HepG2 (cell line): ENCODE measurements at regions not wholly inside any gene's neighbourhood (a gene's known extent, or its start where the extent isn't known, plus 50 kb on each side); places are given as distances from the start of the nearest gene placed in this dataset.
"Not testable (repeated sequence)": the region's sequence is repeated elsewhere in the genome, so short reads cannot be mapped to it uniquely, and the experiment has no call there.

Source experiments
- ATAC-seq: fragments of 200-7000 bp; cut with Tn5 transposase; 3 replicates; pipeline ENCODE4 v1.9.1; 2020; ENCODE audit warnings: mild to moderate bottlenecking, moderate library complexity
- BruUV-seq: library from RNA; stranded (reverse); fragments of 400-500 nt; replicated peaks from 2 replicates; lab custom pipeline; 2021; lab: Mats Ljungman, UMichigan
- CTCF ChIA-PET: fragments of 300-600 bp; formaldehyde crosslinking; extraction: SDS; loops from one replicate; lab custom pipeline; 2021; ENCODE audit warnings: low total read pairs, inconsistent platforms, low intra/inter-chr PET ratio; lab: Yijun Ruan, JAX
- POLR2A ChIA-PET: fragments of 350-600 bp; sonication (Branson Sonifier 250); formaldehyde crosslinking; loops from one replicate; lab custom pipeline; 2020; ENCODE audit warnings: antibody characterized with exemption, inconsistent platforms; lab: Yijun Ruan, JAX
- DNase-seq: peaks from one replicate; pipeline ENCODE4 v3.0.0-alpha.2; 2015; ENCODE audit warnings: low spot score
- FAIRE-seq: peaks from 3 replicates; lab custom pipeline; 2011; peaks lifted over from hg19 to GRCh38; lab: Jason Lieb, UNC
- H2AFZ ChIP-seq: one replicate; pipeline ENCODE4 v1.6.1; 2011; ENCODE audit warnings: low read length, inconsistent platforms
- H3K27ac ChIP-seq: fragments of 300-600 bp; 3 replicates; pipeline ENCODE4 v1.8.0; 2011; ENCODE audit warnings: mixed run types, mild to moderate bottlenecking, mixed read lengths, low read length, inconsistent platforms; ENCODE audit not compliant: insufficient read depth; ENCODE audit errors: extremely low read length
- H3K27me3 ChIP-seq, 2 experiments: fragments of 200-600 bp in 1 of 2; 2 replicates in 1 of 2; 3 replicates in 1 of 2; pipeline versions ENCODE4 v1.6.0 to v1.8.0; 2011; ENCODE audit warnings: low read length in 2 of 2, mild to moderate bottlenecking in 2 of 2, moderate library complexity in 2 of 2, inconsistent platforms in 1 of 2; ENCODE audit not compliant: insufficient read depth in 2 of 2, control insufficient read depth in 1 of 2
- H3K36me3 ChIP-seq, 2 experiments: fragments of 200-600 bp in 1 of 2; replicated peaks in 1 of 2; 2 replicates in 1 of 2; 3 replicates in 1 of 2; pipeline versions ENCODE4 v1.5.1 to v1.8.0; 2011; ENCODE audit warnings: low read length in 2 of 2, inconsistent platforms in 1 of 2; ENCODE audit not compliant: insufficient read depth in 2 of 2, control insufficient read depth in 1 of 2
- H3K4me1 ChIP-seq: 2 replicates; pipeline ENCODE4 v1.5.1; 2012; ENCODE audit warnings: low read length, inconsistent platforms; ENCODE audit not compliant: insufficient read depth
- H3K4me2 ChIP-seq: 2 replicates; pipeline ENCODE4 v1.6.0; 2011; ENCODE audit warnings: low read depth, low read length, inconsistent platforms
- H3K4me3 ChIP-seq, 3 experiments: fragments of 200-600 bp in 1 of 3; sonication (generic), shearing (Covaris generic) in 1 of 3; replicated peaks in 1 of 3; 2 replicates each; pipeline ENCODE4 v1.5.1; 2011 to 2016; ENCODE audit warnings: low read length in 3 of 3, inconsistent platforms in 2 of 3, low read depth in 2 of 3, mild to moderate bottlenecking in 2 of 3, control low read depth in 1 of 3, mixed read lengths in 1 of 3; ENCODE audit not compliant: insufficient read depth in 1 of 3
- H3K79me2 ChIP-seq: one replicate; pipeline ENCODE4 v1.6.1; 2011; ENCODE audit warnings: low read length, inconsistent platforms; ENCODE audit not compliant: insufficient read depth
- H3K9ac ChIP-seq: 2 replicates; pipeline ENCODE4 v1.6.0; 2011; ENCODE audit warnings: mild to moderate bottlenecking, low read depth, low read length, inconsistent platforms; ENCODE audit not compliant: insufficient read depth
- H3K9me3 ChIP-seq: 2 replicates; pipeline ENCODE4 v1.5.1; 2012; ENCODE audit warnings: mild to moderate bottlenecking, low read length
- H4K20me1 ChIP-seq: 2 replicates; pipeline ENCODE4 v1.6.0; 2011; ENCODE audit warnings: inconsistent platforms, mild to moderate bottlenecking, low read length, moderate library complexity; ENCODE audit not compliant: insufficient read depth
- FOSL2 ChIP-seq: sonication (generic); formaldehyde crosslinking; IDR thresholded peaks from 2 replicates; pipeline ENCODE4 v1.4.0; 2020; ENCODE audit warnings: missing genetic modification reagents
- HDAC6 ChIP-seq: fragments of 200-600 bp; sonication (generic); IDR thresholded peaks from 2 replicates; pipeline ENCODE4 v1.7.0; 2017; ENCODE audit warnings: mild to moderate bottlenecking, antibody characterized with exemption, low read length, low read depth
- KLF15 ChIP-seq: sonication (generic); formaldehyde crosslinking; IDR thresholded peaks from 2 replicates; pipeline ENCODE4 v1.8.1; 2023; ENCODE audit warnings: borderline replicate concordance, mild to moderate bottlenecking, inconsistent platforms, missing genetic modification reagents, mixed read lengths
- PAXIP1 ChIP-seq: sonication (generic); formaldehyde crosslinking; conservative IDR thresholded peaks from 2 replicates; pipeline ENCODE4 v1.4.0; 2020; ENCODE audit warnings: mild to moderate bottlenecking, missing genetic modification reagents, moderate library complexity
- ZFP1 ChIP-seq: IDR thresholded peaks from 2 replicates; pipeline ENCODE4 v1.6.1; 2016
- ZNF275 ChIP-seq: sonication (generic); formaldehyde crosslinking; IDR thresholded peaks from 2 replicates; pipeline ENCODE4 v1.8.0; 2022; ENCODE audit warnings: missing genetic modification reagents, mild to moderate bottlenecking, inconsistent platforms, borderline replicate concordance
- ZNF749 ChIP-seq: sonication (generic); formaldehyde crosslinking; IDR thresholded peaks from 2 replicates; pipeline ENCODE4 v1.8.0; 2022; ENCODE audit warnings: mild to moderate bottlenecking, missing genetic modification reagents, moderate library complexity, borderline replicate concordance
- WGBS: methylation state at CpG from one replicate; pipeline ENCODE4 v1.1.6; 2017; ENCODE audit warnings: low lambda C conversion rate; 5-methylcytosine and 5-hydroxymethylcytosine counted together
- in situ Hi-C: cut with HindIII; loops from 2 replicates; pipeline ENCODE4 v1.10.0; 2017; ENCODE audit warnings: low pct_unique_long_range_greater_than_20kb; ENCODE audit not compliant: extremely low pct_ligation_motif_present
- intact Hi-C: fragments of 100-400 bp; cut with micrococcal nuclease; formaldehyde crosslinking; loops from one replicate; pipeline ENCODE4 v1.10.0; 2022; ENCODE audit not compliant: unreplicated experiment

GRCh38 chr3:164007765-164008164, 1070.5 kb downstream of the SI start (continued):
- no peak for TF ChIP-seq PAXIP1
- TF ChIP-seq, all 625 proteins: peak for 0

- intact Hi-C loops, result no loop called here
- POLR2A ChIA-PET, result no interaction called here
- 71% methylated on average over 19 of the region's 22 CpGs for WGBS
Observed at GRCh38 chr3:164004205-164004604, 1074.1 kb downstream of the SI start.

GRCh38 chr3:164003016-164003415, 1075.3 kb downstream of the SI start:
- ATAC-seq, H3K27ac ChIP-seq, CTCF ChIA-PET, FAIRE-seq, BruUV-seq, intact Hi-C loops, in situ Hi-C loops, H2AFZ ChIP-seq, H3K9ac ChIP-seq, H3K9me3 ChIP-seq, DNase-seq, H3K36me3 ChIP-seq, H3K79me2 ChIP-seq, POLR2A ChIA-PET, H3K4me2 ChIP-seq, H3K4me1 ChIP-seq, H3K4me3 ChIP-seq, H3K27me3 ChIP-seq, H4K20me1 ChIP-seq: not testable (repeated sequence)
- 75% methylated on average over 10 of the region's 21 CpGs for WGBS

More at GRCh38 chr3:164004205-164004604, 1074.1 kb downstream of the SI start:
- BruUV-seq, result no TSS peak
- H3K4me2 ChIP-seq, result no peak overlapping the region
- H3K27ac ChIP-seq, result no peak overlapping the region
- H3K4me1 ChIP-seq, result no peaks in the 10 kb centered on the region
- no peak overlapping the region for H3K9ac ChIP-seq
- no peak overlapping the region for H3K4me3 ChIP-seq
- no peak for DNase-seq
- FAIRE-seq, result no peak
- no peaks in the 10 kb centered on the region for H3K9me3 ChIP-seq
- H3K27me3 ChIP-seq, result peaks cover 0 to 1% of the 10 kb centered on the region in 2 experiments; a peak in 1 of 5 replicates
- H3K36me3 ChIP-seq, result no peaks in the 10 kb centered on the region
- H2AFZ ChIP-seq, result no peak overlapping the region
- no peaks in the 10 kb centered on the region for H3K79me2 ChIP-seq
- ATAC-seq, result no peak
- H4K20me1 ChIP-seq, result no peaks in the 10 kb centered on the region
- no peak for TF ChIP-seq KLF15 (CRISPR knock-in tag)
- TF ChIP-seq ZNF749, result no peak
- TF ChIP-seq ZFP1 (CRISPR knock-in tag), result no peak
- TF ChIP-seq FOSL2 (CRISPR knock-in tag), result no peak
- TF ChIP-seq HDAC6, result no peak
- TF ChIP-seq ZNF275 (CRISPR knock-in tag), result no peak
- in situ Hi-C loops, result no loop called here
- CTCF ChIA-PET, result no interaction called here
